CD14-positive monocyte (primary cell): ENCODE measurements at regions not wholly inside any gene's neighbourhood (a gene's known extent, or its start where the extent isn't known, plus 50 kb on each side); places are given as distances from the start of the nearest gene placed in this dataset.

ENCODE experiments used
- DNase-seq, 3 donors: peaks; one replicate each; pipeline ENCODE4 v3.0.0-alpha.2; 2011 to 2022
- H2AFZ ChIP-seq: 2 replicates; pipeline ENCODE4 v1.6.0; 2012; ENCODE audit warnings: mild to moderate bottlenecking, low read depth, low read length, inconsistent platforms; ENCODE audit not compliant: insufficient read depth, poor library complexity, severe bottlenecking
- H3K27ac ChIP-seq, 2 donors: 1 replicate in 1 of 2; 2 replicates in 1 of 2; pipeline ENCODE4 v1.5.1; 2012 to 2013; ENCODE audit warnings: low read length in 2 of 2, control low read depth in 1 of 2, inconsistent platforms in 1 of 2, low read depth in 1 of 2, mild to moderate bottlenecking in 1 of 2
- H3K27me3 ChIP-seq, 2 donors: one replicate each; pipeline versions ENCODE4 v1.6.0 to v1.6.1; 2011 to 2013; ENCODE audit warnings: low read length in 2 of 2; ENCODE audit not compliant: control insufficient read depth in 2 of 2, insufficient read depth in 2 of 2
- H3K36me3 ChIP-seq, 2 donors: replicated peaks in 1 of 2; 1 replicate in 1 of 2; 2 replicates in 1 of 2; pipeline versions ENCODE4 v1.5.1 to v1.6.1; 2012 to 2013; ENCODE audit warnings: low read length in 2 of 2, control low read depth in 1 of 2, inconsistent platforms in 1 of 2, mild to moderate bottlenecking in 1 of 2; ENCODE audit not compliant: insufficient read depth in 2 of 2, control insufficient read depth in 1 of 2
- H3K4me1 ChIP-seq, 2 donors: 1 replicate in 1 of 2; 2 replicates in 1 of 2; pipeline versions ENCODE4 v1.5.1 to v1.6.1; 2012 to 2013; ENCODE audit warnings: low read length in 2 of 2, control low read depth in 1 of 2, inconsistent platforms in 1 of 2, mild to moderate bottlenecking in 1 of 2, moderate library complexity in 1 of 2; ENCODE audit not compliant: insufficient read depth in 2 of 2, control insufficient read depth in 1 of 2
- H3K4me2 ChIP-seq: replicated peaks from 2 replicates; pipeline ENCODE3; 2012; ENCODE audit warnings: low read length, moderate library complexity, mild to moderate bottlenecking; ENCODE audit not compliant: poor library complexity, severe bottlenecking; ENCODE audit errors: extremely low read depth
- H3K4me3 ChIP-seq, 3 experiments: fragments of 200-600 bp in 1 of 3; sonication (generic) in 1 of 3; replicated peaks in 1 of 3; 1 replicate in 2 of 3; 2 replicates in 1 of 3; pipeline ENCODE4 v1.5.1; 2011 to 2013; ENCODE audit warnings: low read length in 3 of 3, mild to moderate bottlenecking in 3 of 3, control low read depth in 2 of 3, low read depth in 2 of 3, inconsistent platforms in 1 of 3, moderate library complexity in 1 of 3
- H3K79me2 ChIP-seq: 2 replicates; pipeline ENCODE4 v1.6.0; 2012; ENCODE audit warnings: mild to moderate bottlenecking, control low read depth, inconsistent platforms, low read length, moderate library complexity; ENCODE audit not compliant: insufficient read depth
- H3K9ac ChIP-seq: 2 replicates; pipeline ENCODE4 v1.6.0; 2017; ENCODE audit warnings: low read length, mild to moderate bottlenecking; ENCODE audit not compliant: insufficient read depth, poor library complexity, severe bottlenecking
- H3K9me3 ChIP-seq, 2 donors: replicated peaks in 1 of 2; 1 replicate in 1 of 2; 2 replicates in 1 of 2; pipeline versions ENCODE4 v1.5.1 to v1.6.1; 2012 to 2013; ENCODE audit warnings: low read length in 2 of 2, control low read depth in 1 of 2; ENCODE audit not compliant: control insufficient read depth in 1 of 2, insufficient read depth in 1 of 2
- H4K20me1 ChIP-seq: 2 replicates; pipeline ENCODE4 v1.6.0; 2012; ENCODE audit warnings: mild to moderate bottlenecking, low read length, control low read depth, moderate library complexity; ENCODE audit not compliant: insufficient read depth
- H3K27ac Mint-ChIP-seq, 7 donors: one replicate each; pipeline ENCODE4 v1.8.0; 2020; ENCODE audit warnings: mild to moderate bottlenecking in 7 of 7, mixed read lengths in 7 of 7, moderate library complexity in 6 of 7, inconsistent platforms in 2 of 7
- H3K27me3 Mint-ChIP-seq, 3 donors: one replicate each; pipeline ENCODE4 v1.8.0; 2021 to 2022; ENCODE audit warnings: low read depth in 3 of 3, mild to moderate bottlenecking in 3 of 3, mixed read lengths in 3 of 3, moderate library complexity in 3 of 3, inconsistent platforms in 1 of 3
- H3K36me3 Mint-ChIP-seq, 2 donors: one replicate each; pipeline ENCODE4 v1.8.0; 2020; ENCODE audit warnings: mixed read lengths in 2 of 2, inconsistent platforms in 1 of 2, mild to moderate bottlenecking in 1 of 2
- H3K4me1 Mint-ChIP-seq: one replicate; pipeline ENCODE4 v1.8.0; 2020; ENCODE audit warnings: mild to moderate bottlenecking, mixed read lengths
- H3K4me3 Mint-ChIP-seq, 2 donors: one replicate each; pipeline ENCODE4 v1.8.0; 2020; ENCODE audit warnings: mild to moderate bottlenecking in 2 of 2, mixed read lengths in 2 of 2, moderate library complexity in 1 of 2
- H3K9me3 Mint-ChIP-seq, 7 donors: one replicate each; pipeline ENCODE4 v1.8.0; 2020 to 2022; ENCODE audit warnings: mixed read lengths in 7 of 7, mild to moderate bottlenecking in 6 of 7, moderate library complexity in 6 of 7, inconsistent platforms in 2 of 7
- CTCF ChIP-seq: fragments of 200-600 bp; IDR thresholded peaks from one replicate; pipeline ENCODE4 v1.8.0; 2022; ENCODE audit warnings: antibody characterized with exemption, mild to moderate bottlenecking
- WGBS: methylation state at CpG from one replicate; pipeline ENCODE4 v1.1.5; 2013; ENCODE audit warnings: missing lambda C conversion rate; ENCODE audit not compliant: insufficient coverage; 5-methylcytosine and 5-hydroxymethylcytosine counted together
- intact Hi-C, 2 donors: fragments of 100-400 bp; cut with micrococcal nuclease; formaldehyde crosslinking; loops; one replicate each; pipeline versions ENCODE4 v1.15.0 to v1.15.1; 2023

- peaks cover 11% of the 10 kb centered on the region for H3K4me1 Mint-ChIP-seq
- H3K27ac Mint-ChIP-seq, result peak overlapping the region in 1 of 7 donors; percentile 11
- H3K27ac ChIP-seq, result no peak overlapping the region
- H3K27me3 ChIP-seq, result peaks cover 4 to 20% of the 10 kb centered on the region in 2 donors
- H4K20me1 ChIP-seq, result no peaks in the 10 kb centered on the region
- no peaks in the 10 kb centered on the region for H3K36me3 ChIP-seq
- peaks cover 5 to 29% (median 25%) of the 10 kb centered on the region in 3 donors for H3K27me3 Mint-ChIP-seq
- 96% methylated on average over 2 of the region's 5 CpGs for WGBS
- H2AFZ ChIP-seq, result no peak overlapping the region
- no peaks in the 10 kb centered on the region for H3K36me3 Mint-ChIP-seq
- DNase-seq, result no peak
- H3K9ac ChIP-seq, result no peak overlapping the region
- peaks cover 0 to 6% (median 2%) of the 10 kb centered on the region in 7 donors for H3K9me3 Mint-ChIP-seq
- no peak overlapping the region for H3K4me2 ChIP-seq
- intact Hi-C loops, result no loop called here
- no peak overlapping the region for H3K4me3 ChIP-seq
- H3K4me1 ChIP-seq, result peaks cover 0 to 3% of the 10 kb centered on the region in 2 donors
- H3K9me3 ChIP-seq, result no peaks in the 10 kb centered on the region
- H3K4me3 Mint-ChIP-seq, result no peak overlapping the region
- no peaks in the 10 kb centered on the region for H3K79me2 ChIP-seq
- no peak for TF ChIP-seq CTCF
These were observed 104.0 kb upstream of the SLC6A6 start for GRCh38 chr3:14298442-14298841.

- Mint-ChIP-seq H3K4me3 (no peak overlapping the region), H3K36me3 (no peaks in the 10 kb centered on the region), H3K27ac (no peak overlapping the region), H3K9me3 (peaks cover 0 to 5% (median 0%) of the 10 kb centered on the region in 7 donors), H3K4me1 (peaks cover 16% of the 10 kb centered on the region), H3K27me3 (peaks cover 5 to 30% (median 25%) of the 10 kb centered on the region in 3 donors)
- Histone ChIP-seq H3K27me3 (peaks cover 4 to 20% of the 10 kb centered on the region in 2 donors), H3K4me3 (no peak overlapping the region), H3K9ac (no peak overlapping the region), H3K79me2 (no peaks in the 10 kb centered on the region), H3K27ac (no peak overlapping the region), H3K9me3 (no peaks in the 10 kb centered on the region), H3K4me1 (peaks cover 0 to 3% of the 10 kb centered on the region in 2 donors), H3K36me3 (no peaks in the 10 kb centered on the region), H4K20me1 (no peaks in the 10 kb centered on the region), H2AFZ (no peak overlapping the region), H3K4me2 (no peak overlapping the region)
- WGBS, result 100% methylated on average over 3 of the region's 8 CpGs
- no peak for TF ChIP-seq CTCF
- intact Hi-C loops, result no loop called here
- no peak for DNase-seq
These were observed 103.3 kb upstream of the SLC6A6 start for GRCh38 chr3:14298991-14299555.
